Astrocyte of the spinal cord (primary cell): ENCODE measurements at regions not wholly inside any gene's neighbourhood (a gene's known extent, or its start where the extent isn't known, plus 50 kb on each side); places are given as distances from the start of the nearest gene placed in this dataset.

Experiments used
- DNase-seq: peaks from one replicate; pipeline ENCODE4 v3.0.0; 2011; ENCODE audit warnings: low read depth, low spot score
- H3K4me3 ChIP-seq: 2 replicates; pipeline ENCODE4 v1.5.1; 2011; ENCODE audit warnings: low read depth, mild to moderate bottlenecking, low read length, moderate library complexity
- in situ Hi-C: cut with HindIII; loops from 2 replicates; pipeline ENCODE4 v1.10.0; 2017; ENCODE audit warnings: low sequenced_read_pairs
- TF ChIP-seq, protein P1 (sequence below): IDR thresholded peaks from 2 replicates; pipeline ENCODE4 v1.5.1; 2012; ENCODE audit warnings: low read depth, mild to moderate bottlenecking, low read length, inconsistent platforms

DNA sequence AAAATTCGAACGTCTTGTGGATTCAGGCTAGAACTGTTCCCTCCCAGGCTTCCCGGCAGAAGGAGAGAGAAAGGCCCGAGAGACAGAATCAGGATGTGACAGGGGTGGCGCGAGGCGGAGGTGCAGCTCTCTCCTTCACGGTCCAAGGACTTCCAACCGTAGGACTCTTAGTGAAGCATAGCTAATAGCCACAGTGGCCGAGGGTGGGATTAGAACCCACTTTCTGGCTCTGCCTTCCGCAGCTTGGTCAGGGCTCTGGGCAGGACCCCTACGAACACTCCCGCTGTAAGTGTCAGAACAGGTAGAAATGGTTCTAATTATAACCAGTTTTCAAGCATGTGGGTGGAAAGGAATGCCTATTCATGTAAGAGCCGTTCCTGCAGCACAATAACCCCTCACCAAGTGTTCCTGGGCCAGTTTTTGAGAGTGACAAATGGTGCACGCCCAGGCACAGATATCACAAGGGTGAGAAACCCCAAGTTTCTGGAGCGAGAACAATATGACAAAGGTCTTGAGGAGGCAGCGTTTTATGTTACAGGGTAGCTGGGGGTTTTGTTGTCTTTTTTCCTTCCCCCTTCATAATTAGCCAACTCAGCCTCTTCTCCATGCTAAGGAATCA lies 86.4 kb downstream of the SYF2 start:
- H3K4me3 ChIP-seq: no peak overlapping the region
- in situ Hi-C loops: no loop called here
- DNase-seq: no peak
- TF ChIP-seq, protein P1, sequence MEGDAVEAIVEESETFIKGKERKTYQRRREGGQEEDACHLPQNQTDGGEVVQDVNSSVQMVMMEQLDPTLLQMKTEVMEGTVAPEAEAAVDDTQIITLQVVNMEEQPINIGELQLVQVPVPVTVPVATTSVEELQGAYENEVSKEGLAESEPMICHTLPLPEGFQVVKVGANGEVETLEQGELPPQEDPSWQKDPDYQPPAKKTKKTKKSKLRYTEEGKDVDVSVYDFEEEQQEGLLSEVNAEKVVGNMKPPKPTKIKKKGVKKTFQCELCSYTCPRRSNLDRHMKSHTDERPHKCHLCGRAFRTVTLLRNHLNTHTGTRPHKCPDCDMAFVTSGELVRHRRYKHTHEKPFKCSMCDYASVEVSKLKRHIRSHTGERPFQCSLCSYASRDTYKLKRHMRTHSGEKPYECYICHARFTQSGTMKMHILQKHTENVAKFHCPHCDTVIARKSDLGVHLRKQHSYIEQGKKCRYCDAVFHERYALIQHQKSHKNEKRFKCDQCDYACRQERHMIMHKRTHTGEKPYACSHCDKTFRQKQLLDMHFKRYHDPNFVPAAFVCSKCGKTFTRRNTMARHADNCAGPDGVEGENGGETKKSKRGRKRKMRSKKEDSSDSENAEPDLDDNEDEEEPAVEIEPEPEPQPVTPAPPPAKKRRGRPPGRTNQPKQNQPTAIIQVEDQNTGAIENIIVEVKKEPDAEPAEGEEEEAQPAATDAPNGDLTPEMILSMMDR: no peak

- peak; percentile 3 for DNase-seq
- TF ChIP-seq, protein P1: no peak
- in situ Hi-C loops: no loop called here
- no peak overlapping the region for H3K4me3 ChIP-seq
Measured at GRCh38 chr1:25140073-25140797, 92.1 kb downstream of the SYF2 start.

GRCh38 chr1:25137521-25138395 lies 94.5 kb downstream of the SYF2 start:
- in situ Hi-C loops: no loop called here
- peak; percentile 29 for DNase-seq
- TF ChIP-seq, protein P1: no peak
- no peak overlapping the region for H3K4me3 ChIP-seq

GRCh38 chr1:25137106-25137505 lies 95.2 kb downstream of the SYF2 start:
- no peak for DNase-seq
- in situ Hi-C loops: no loop called here
- H3K4me3 ChIP-seq: no peak overlapping the region
- TF ChIP-seq, protein P1: no peak

DNA sequence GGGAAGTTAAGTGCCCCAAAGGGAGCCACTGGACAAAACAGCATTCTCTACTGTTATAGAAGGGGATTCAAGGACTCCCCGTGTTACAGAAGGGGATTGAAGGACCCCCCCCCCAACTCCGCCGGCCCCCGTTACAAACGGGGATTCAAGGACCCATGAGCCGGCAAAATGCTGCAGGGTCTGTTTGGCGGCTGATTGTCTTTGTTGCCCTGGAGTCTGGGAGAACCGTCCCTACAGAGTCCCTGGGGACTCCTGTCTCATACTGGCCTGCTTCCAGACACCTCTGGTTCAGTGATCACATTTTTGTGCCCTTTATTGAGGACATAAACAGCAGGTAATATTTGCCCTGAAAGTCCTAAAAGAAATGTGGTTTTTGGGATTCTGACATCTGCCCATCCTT lies 96.4 kb downstream of the SYF2 start:
- H3K4me3 ChIP-seq: no peak overlapping the region
- TF ChIP-seq, protein P1: no peak
- in situ Hi-C loops: no loop called here
- no peak for DNase-seq

GRCh38 chr1:25134801-25135461 lies 97.4 kb downstream of the SYF2 start:
- DNase-seq: no peak
- no peak overlapping the region for H3K4me3 ChIP-seq
- in situ Hi-C loops: no loop called here
- TF ChIP-seq, protein P1: no peak
